H4 (cell line): ENCODE measurements at regions not wholly inside any gene's neighbourhood (a gene's known extent, or its start where the extent isn't known, plus 50 kb on each side); places are given as distances from the start of the nearest gene placed in this dataset.
"Not testable (repeated sequence)": the region's sequence is repeated elsewhere in the genome, so short reads cannot be mapped to it uniquely, and the experiment has no call there.

Experiments used
- DNase-seq: peaks from one replicate; pipeline ENCODE4 v3.0.0-alpha.2; 2015; ENCODE audit warnings: low spot score

DNA sequence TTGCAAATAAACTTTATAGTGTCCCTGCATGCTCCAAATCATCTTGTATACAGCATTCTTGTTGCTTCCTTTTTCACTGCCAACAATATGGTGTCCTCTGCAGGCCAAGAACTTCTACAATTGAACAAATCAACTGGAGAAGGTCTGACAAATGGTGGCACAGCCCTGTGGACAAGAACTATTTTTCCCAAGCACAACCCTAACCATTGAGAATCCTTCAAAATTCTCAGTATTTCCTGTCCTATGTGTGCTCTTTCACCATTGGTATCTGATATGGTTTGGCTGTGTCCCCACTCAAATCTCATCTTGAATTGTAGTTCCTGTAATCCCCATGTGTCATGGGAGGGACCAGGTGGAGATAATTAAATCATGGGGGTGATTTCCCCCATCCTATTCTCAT, 865.1 kb upstream of the ACVR2A start:
- no peak for DNase-seq

GRCh38 chr2:146978577-146979555, 866.0 kb upstream of the ACVR2A start:
- no peak for DNase-seq

DNA sequence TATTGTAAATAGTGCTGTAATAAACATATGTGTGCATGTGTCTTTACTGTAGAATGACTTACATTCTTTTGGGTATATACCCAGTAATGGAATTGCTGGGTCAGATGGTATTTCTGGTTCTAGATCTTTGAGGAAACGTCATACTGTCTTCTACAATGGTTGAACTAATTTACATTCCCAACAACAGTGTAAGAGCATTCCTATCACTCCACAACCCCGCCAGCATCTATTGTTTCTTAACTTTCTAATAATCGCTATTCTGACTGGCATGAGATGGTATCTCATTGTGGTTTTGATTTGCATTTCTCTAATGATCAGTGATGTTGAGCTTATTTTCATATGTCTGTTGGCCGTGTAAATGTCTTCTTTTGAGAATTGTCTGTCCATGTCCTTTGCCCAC, 873.8 kb upstream of the ACVR2A start:
- DNase-seq = not testable (repeated sequence)

GRCh38 chr2:146969703-146970102, 875.1 kb upstream of the ACVR2A start:
- not testable (repeated sequence) for DNase-seq

DNA sequence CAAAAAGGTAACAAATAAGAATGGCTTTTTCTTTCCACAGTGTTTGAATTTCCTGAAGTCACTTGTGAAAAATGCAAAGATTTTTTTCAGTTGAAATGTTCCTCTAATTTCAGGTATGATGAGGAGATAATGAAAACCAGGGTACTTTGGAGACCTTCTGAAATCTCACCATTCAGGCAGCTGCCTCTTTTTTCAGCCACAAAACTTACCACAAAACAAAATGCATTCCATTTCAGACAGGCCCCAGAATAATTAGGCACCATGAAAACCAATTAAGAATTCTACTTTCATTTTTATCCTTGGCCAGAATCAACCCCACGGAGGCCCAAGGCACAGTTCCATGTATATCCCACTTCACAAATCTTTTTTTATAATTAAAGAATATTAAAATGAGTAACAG, 880.3 kb upstream of the ACVR2A start:
- DNase-seq = no peak

DNA sequence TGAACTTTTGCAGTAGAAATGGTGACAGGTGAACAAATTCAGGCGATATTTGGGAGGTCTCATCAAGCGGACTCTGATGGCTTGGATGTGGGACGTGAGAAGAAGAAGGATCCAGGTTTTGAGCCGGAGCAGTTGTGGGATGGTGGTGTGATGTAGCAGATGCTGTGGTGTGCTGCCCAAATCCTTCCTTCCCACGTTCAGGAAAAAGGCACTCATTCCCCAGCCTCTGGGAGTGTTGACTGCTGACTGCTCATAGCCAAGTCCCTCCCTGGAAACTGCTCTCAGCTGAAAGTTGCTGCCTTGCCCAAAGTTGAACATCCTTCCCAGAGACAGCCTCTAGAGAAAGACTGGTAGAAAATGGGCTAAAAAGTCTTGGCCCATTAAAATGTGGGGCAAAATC, 890.3 kb upstream of the ACVR2A start:
- DNase-seq = no peak

DNA sequence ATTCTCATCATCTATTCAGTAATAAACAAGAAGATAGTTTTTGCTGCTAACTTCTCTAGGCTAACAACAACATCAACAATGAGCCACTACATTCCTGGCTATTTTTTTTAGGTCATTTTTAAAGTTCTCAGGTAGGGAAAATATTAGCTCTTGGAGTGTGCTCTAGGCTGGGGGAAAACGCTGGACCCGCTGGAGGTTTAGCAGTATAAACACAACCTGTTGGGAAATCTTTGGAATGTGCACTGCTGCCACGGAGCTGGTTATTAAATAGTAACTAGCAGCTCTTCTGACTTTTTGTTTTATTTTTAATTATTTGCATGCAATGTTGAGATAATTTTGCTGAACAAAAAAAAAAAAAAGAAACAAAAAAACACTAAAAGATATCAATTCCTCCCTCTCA, 892.1 kb upstream of the ACVR2A start:
- DNase-seq = no peak

DNA sequence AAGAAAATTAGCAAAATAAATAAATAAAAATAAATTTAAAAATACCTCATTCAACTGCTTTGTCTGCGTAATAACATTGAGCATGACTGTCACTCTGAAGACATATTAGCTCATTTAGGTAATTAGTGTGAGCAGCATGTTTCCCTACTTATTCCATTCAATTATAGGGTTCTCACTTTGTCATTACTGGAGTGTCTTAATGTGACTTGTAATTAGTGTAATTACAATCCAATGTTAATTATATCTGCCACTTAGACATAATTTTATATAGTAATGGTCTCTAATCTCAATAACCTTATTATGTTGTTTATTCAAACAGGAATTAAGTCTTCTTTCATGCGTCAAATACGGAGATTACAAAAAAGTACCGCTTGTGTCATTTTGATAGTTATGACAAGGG, 893.9 kb upstream of the ACVR2A start:
- no peak for DNase-seq

GRCh38 chr2:146950361-146950760, 894.5 kb upstream of the ACVR2A start:
- DNase-seq = no peak

DNA sequence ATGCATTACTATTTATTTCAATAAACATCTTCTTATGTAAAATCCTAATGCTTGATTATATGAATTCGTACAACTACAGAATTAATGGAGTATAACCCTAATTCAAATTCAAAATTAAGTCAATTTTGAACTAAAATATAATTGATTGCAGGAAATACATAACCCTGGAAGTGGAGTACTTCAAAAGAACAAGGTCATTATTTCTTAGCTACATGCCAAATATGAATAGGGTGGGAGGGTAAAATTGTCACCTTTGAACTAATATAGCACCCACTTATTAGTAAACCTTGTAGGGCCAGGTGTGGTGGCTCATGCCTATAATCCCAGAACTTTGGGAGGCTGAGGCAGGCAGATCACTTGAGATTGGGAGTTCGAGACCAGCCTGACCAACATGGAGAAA, 895.4 kb upstream of the ACVR2A start:
- DNase-seq = no peak

DNA sequence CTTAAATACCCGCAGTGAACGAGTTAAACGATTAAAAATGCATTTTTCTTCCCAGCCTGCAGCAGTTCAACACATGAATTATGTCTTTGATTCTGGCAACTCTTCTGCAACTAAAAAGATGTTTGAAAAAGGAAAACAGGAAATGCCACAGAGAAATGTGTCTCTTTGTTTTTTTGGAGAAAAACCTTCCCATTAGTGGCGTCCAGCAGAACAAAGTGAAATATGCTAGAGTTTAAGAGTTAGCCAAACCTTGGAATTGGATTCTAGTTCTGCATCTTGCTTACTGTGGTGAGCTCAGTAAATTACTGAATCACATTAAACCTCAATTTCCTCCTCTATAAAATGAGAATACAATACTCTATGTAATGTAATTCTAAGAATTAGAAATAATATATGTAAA, 900.2 kb upstream of the ACVR2A start:
- DNase-seq = no peak

GRCh38 chr2:146939991-146940685, 904.7 kb upstream of the ACVR2A start:
- DNase-seq = peak; percentile 69

DNA sequence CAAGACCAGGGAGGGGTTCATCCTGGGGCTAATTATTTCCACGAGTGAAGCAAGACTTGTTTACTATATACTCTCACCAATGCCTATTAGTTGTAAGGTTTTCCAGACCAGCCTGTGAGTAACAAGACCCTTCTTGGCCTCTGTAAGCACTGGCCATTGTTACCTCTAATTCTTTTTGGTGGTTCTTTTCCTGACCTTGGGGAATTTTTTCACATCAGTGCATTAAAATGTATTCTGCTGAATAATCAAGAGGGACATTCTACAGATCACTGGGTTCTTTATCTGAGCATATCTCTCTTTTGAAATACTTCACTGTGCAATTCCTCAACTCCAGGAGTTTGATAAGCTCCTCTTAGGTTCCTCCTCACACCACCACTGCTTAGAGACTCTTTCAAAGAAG, 909.9 kb upstream of the ACVR2A start:
- no peak for DNase-seq

- DNase-seq = no peak
Measured at GRCh38 chr2:146931109-146931508, 913.7 kb upstream of the ACVR2A start.

DNA sequence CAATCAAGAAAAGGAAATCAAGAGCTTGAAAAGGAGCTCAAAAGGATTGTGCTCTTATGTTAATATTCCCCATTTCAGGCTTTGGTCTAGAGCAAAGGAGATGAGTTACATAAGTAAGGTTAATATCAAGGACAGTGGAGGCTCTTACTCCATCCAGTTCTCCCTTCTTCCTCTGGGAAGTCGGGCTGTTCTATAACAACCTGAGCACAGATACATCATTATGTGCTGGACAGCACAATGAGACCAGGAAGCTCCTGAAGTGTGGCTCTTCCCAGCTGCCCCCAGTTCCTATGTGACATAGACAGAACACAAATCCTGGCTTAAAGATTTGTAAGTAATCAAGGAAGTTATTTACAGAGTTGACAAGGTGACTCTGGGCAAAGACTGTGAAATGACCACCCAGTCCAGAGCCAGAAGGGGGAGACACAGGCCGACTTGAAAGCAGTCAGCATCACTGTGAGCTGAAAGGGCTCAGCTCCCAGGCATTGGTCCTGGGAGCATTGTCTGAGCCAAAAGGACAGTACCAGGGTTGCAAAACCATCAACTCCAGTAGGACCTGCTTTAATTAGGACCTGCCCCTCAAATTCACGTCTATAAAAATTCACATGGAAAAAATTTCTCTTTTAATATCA, 917.6 kb upstream of the ACVR2A start:
- peak; percentile 67 for DNase-seq

GRCh38 chr2:146918280-146918679, 926.5 kb upstream of the ACVR2A start:
- DNase-seq = no peak

DNA sequence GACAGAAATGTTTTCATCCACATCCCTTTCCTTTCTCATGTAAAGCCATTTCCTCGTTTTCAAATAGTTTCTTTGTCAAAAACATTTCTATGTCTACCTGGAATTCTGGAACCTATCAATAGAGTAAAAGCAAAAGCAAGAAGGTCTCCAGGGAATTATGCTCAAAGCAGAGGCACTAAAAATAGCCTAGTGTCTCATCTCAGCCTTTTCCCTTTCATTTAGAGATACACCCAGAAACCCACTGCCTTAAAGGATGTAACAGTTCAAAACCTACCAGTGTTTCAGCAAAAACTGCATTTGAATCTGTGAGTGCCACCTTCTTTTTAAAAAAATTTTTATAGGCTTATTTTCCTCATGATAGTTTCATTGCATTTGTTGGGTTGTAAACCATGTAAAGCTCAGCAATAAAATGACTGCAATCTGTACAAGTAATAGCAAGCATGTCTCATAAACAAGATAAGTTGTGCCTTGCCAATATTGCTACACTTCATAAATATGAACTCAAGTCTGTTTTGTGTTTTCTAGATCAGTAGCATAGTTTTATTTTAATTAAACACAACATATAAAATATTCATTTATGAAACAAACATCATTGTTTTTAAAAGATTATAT, 927.3 kb upstream of the ACVR2A start:
- DNase-seq = no peak

DNA sequence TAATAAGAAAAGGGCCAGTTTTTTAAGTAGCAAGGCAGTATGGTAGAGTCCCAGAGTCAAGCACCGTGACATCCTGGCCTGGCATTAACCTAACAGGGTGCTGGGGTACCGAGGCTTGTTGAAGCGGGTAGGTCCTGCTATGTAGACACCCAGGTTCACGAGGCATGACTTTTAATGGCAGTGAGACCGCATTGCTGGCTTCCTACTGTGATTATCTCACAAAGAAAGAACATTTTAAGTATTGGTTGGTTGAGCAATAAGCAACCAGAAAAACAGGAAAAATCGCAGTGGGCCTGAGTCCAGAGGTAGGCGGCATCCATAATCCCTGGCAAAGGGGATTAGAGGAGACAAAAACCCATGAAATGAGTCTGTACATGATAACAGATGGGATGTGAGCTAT, 927.9 kb upstream of the ACVR2A start:
- DNase-seq = no peak

DNA sequence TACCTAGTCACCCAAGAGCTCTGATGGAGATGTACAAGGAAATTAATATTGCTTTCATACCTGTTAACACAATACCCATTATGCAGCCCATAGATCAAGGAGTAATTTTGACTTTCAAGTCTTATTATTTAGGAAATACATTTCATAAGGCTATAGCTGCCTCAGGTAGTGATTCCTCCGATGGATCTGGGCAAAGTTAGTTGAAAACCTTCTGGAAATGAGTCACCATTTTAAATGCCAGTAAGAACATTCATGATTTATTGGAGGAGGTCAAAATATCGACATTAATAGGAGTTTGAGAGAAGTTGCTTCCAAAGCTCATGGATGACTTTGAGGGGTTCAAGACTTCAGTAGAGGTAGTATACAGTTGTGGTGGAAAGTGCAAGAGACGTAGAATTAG, 931.4 kb upstream of the ACVR2A start:
- DNase-seq = no peak

DNA sequence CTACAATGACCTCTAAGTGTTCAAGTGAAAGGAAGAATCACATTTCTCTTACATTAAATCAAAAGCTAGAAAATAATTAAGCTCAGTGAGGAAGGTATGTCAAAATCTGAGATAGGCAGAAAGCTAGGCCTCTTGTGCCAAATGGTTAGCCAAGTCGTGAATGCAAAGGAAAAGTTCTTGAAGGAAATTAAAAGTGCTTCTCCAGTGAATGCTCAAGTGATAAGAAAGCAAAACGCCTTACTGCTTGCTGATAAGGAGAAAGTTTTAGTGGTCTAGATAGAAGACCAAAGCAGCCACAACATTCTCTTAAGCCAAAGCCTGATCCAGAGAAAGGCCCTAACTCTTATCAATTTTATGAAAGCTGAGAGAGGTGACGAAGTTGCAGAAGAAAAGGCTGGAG, 932.3 kb upstream of the ACVR2A start:
- no peak for DNase-seq

GRCh38 chr2:146908776-146909175, 936.1 kb upstream of the ACVR2A start:
- DNase-seq = no peak

DNA sequence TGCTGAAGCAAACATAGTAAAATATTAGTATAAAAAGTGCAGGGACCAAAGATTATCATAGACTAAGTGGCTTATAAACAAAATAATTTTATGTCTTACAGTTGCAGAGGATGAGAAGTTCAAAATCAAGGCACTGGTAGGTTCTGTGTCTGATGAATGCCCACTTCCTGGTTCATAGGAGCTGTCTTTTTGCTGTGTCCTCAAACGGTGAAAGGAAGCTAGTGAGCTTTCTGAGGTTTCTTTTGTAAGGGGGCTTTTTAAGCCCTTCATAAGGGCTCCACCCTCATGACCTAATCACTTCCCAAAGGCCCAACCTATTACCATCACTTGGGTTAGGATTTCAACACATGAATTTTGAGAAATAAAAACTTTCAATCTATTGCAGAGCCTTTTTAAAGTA, 946.7 kb upstream of the ACVR2A start:
- DNase-seq = no peak
